Trophoblast cell (in vitro differentiated cells and primary cell): ENCODE measurements at regions not wholly inside any gene's neighbourhood (a gene's known extent, or its start where the extent isn't known, plus 50 kb on each side); places are given as distances from the start of the nearest gene placed in this dataset.
"Not testable (repeated sequence)": the region's sequence is repeated elsewhere in the genome, so short reads cannot be mapped to it uniquely, and the experiment has no call there.

Experiments
- DNase-seq, 2 donors: peaks; one replicate each; pipeline ENCODE4 v3.0.0-alpha.2; 2016
- H2AFZ ChIP-seq: 2 replicates; pipeline ENCODE4 v1.6.1; 2013; ENCODE audit warnings: low read length, moderate library complexity, mild to moderate bottlenecking; ENCODE audit not compliant: insufficient read depth, poor library complexity
- H2AK5ac ChIP-seq: 2 replicates; pipeline ENCODE4 v1.6.1; 2013; ENCODE audit warnings: mild to moderate bottlenecking, low read length
- H2BK120ac ChIP-seq: 2 replicates; pipeline ENCODE4 v1.6.1; 2013; ENCODE audit warnings: low read length, mild to moderate bottlenecking, moderate library complexity; ENCODE audit not compliant: insufficient read depth, poor library complexity
- H2BK12ac ChIP-seq: 2 replicates; pipeline ENCODE4 v1.6.1; 2013; ENCODE audit warnings: mild to moderate bottlenecking, low read length, moderate library complexity
- H2BK5ac ChIP-seq: 2 replicates; pipeline ENCODE4 v1.6.1; 2013; ENCODE audit warnings: low read length, low read depth, moderate library complexity, mild to moderate bottlenecking; ENCODE audit not compliant: poor library complexity
- H3K14ac ChIP-seq: 2 replicates; pipeline ENCODE4 v1.6.1; 2013; ENCODE audit warnings: mild to moderate bottlenecking, low read length
- H3K18ac ChIP-seq: 2 replicates; pipeline ENCODE4 v1.6.1; 2013; ENCODE audit warnings: mild to moderate bottlenecking, low read length
- H3K23ac ChIP-seq: 2 replicates; pipeline ENCODE4 v1.6.1; 2013; ENCODE audit warnings: low read length
- H3K27ac ChIP-seq: 2 replicates; pipeline ENCODE4 v1.5.1; 2013; ENCODE audit warnings: low read depth, mild to moderate bottlenecking, inconsistent platforms, low read length, moderate library complexity
- H3K27me3 ChIP-seq: 2 replicates; pipeline ENCODE4 v1.6.1; 2013; ENCODE audit warnings: inconsistent platforms, mild to moderate bottlenecking, low read length, moderate library complexity; ENCODE audit not compliant: insufficient read depth
- H3K36me3 ChIP-seq, 2 experiments: 1 replicate in 1 of 2; 2 replicates in 1 of 2; pipeline ENCODE4 v1.6.1; 2013; ENCODE audit warnings: low read length in 2 of 2, mild to moderate bottlenecking in 2 of 2, moderate library complexity in 1 of 2; ENCODE audit not compliant: insufficient read depth in 2 of 2, control insufficient read depth in 1 of 2
- H3K4ac ChIP-seq: 2 replicates; pipeline ENCODE4 v1.6.1; 2013; ENCODE audit warnings: low read depth, mild to moderate bottlenecking, low read length, moderate library complexity
- H3K4me1 ChIP-seq, 2 experiments: 1 replicate in 1 of 2; 2 replicates in 1 of 2; pipeline ENCODE4 v1.6.1; 2013; ENCODE audit warnings: low read length in 2 of 2, mild to moderate bottlenecking in 2 of 2, moderate library complexity in 1 of 2; ENCODE audit not compliant: insufficient read depth in 2 of 2, control insufficient read depth in 1 of 2
- H3K4me2 ChIP-seq: 2 replicates; pipeline ENCODE4 v1.6.1; 2013; ENCODE audit warnings: inconsistent platforms, mild to moderate bottlenecking, low read length, moderate library complexity
- H3K4me3 ChIP-seq: 2 replicates; pipeline ENCODE4 v1.5.1; 2013; ENCODE audit warnings: mild to moderate bottlenecking, low read depth, low read length, inconsistent platforms
- H3K79me1 ChIP-seq: one replicate; pipeline ENCODE4 v1.6.1; 2013; ENCODE audit warnings: low read length
- H3K79me2 ChIP-seq: 2 replicates; pipeline ENCODE4 v1.6.1; 2013; ENCODE audit warnings: low read length, mild to moderate bottlenecking; ENCODE audit not compliant: control insufficient read depth, insufficient read depth, poor library complexity
- H3K9ac ChIP-seq: 2 replicates; pipeline ENCODE4 v1.6.1; 2013; ENCODE audit warnings: mild to moderate bottlenecking, low read length
- H3K9me3 ChIP-seq: 2 replicates; pipeline ENCODE4 v1.6.1; 2013; ENCODE audit warnings: low read depth, mild to moderate bottlenecking, control low read depth, inconsistent platforms, low read length; ENCODE audit not compliant: insufficient read depth
- H4K12ac ChIP-seq: 2 replicates; pipeline ENCODE4 v1.6.1; 2013; ENCODE audit warnings: low read depth, mild to moderate bottlenecking, low read length, moderate library complexity
- H4K8ac ChIP-seq: 2 replicates; pipeline ENCODE4 v1.6.1; 2013; ENCODE audit warnings: low read depth, mild to moderate bottlenecking, low read length, moderate library complexity
- H4K91ac ChIP-seq: one replicate; pipeline ENCODE4 v1.6.1; 2013; ENCODE audit warnings: low read depth, mild to moderate bottlenecking, low read length, moderate library complexity
- WGBS: extraction: QIAGEN DNeasy Blood & Tissue Kit; methylation state at CpG from one replicate; pipeline ENCODE4 v1.1.7; 2013; ENCODE audit warnings: missing lambda C conversion rate; ENCODE audit not compliant: insufficient read length, insufficient coverage; ENCODE audit errors: extremely low coverage; 5-methylcytosine and 5-hydroxymethylcytosine counted together

- Histone ChIP-seq H3K4ac (no peak overlapping the region), H3K27ac (no peak overlapping the region), H3K4me3 (no peak overlapping the region), H2BK5ac (peak overlapping the region; percentile 34), H3K23ac (no peak overlapping the region), H3K79me1 (peaks cover 1% of the 10 kb centered on the region), H3K18ac (no peak overlapping the region), H3K9ac (no peak overlapping the region), H3K27me3 (no peaks in the 10 kb centered on the region), H3K14ac (no peak overlapping the region), H4K91ac (peak overlapping the region; percentile 4), H3K4me2 (no peak overlapping the region), H2BK120ac (no peak overlapping the region), H2AFZ (no peak overlapping the region), H3K79me2 (no peaks in the 10 kb centered on the region), H4K8ac (no peak overlapping the region), H3K4me1 (peaks cover 0 to 3% of the 10 kb centered on the region in 2 experiments), H2BK12ac (peak overlapping the region; percentile 36), H3K9me3 (no peaks in the 10 kb centered on the region), H4K12ac (no peak overlapping the region), H2AK5ac (no peak overlapping the region), H3K36me3 (peaks cover 0 to 2% of the 10 kb centered on the region in 2 experiments)
- no peak for DNase-seq
- WGBS = no CpG with 5 or more reads among the region's 2 CpGs
These were observed 261.2 kb downstream of the TRIML1 start for GRCh38 chr4:188400451-188400850.

DNA sequence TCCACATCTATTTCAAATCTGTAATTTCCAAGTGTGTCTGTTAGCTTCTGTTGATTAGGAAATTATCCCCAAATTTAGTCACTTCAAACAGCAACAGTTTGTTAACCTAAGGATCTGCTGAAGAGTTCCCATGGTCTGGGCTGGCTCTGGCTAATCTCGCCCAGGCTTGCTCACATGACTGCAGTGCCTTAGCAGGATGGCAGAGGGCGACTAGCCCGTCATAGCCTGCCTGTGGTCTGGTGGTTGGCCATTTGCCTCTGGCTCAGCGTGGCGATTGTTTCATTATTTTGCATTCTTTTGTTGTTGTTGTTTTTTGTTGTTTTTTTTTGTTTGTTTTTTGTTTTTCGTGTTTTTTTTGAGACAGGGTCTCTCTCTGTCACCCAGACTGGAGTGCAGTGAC, 264.0 kb downstream of the TRIML1 start:
- H3K4me3 ChIP-seq = no peak overlapping the region
- no peak overlapping the region for H3K27ac ChIP-seq
- no peak overlapping the region for H2BK12ac ChIP-seq
- no peak overlapping the region for H3K14ac ChIP-seq
- H2AFZ ChIP-seq = no peak overlapping the region
- no peak overlapping the region for H2BK120ac ChIP-seq
- H4K12ac ChIP-seq = no peak overlapping the region
- peaks cover 0 to 3% of the 10 kb centered on the region in 2 experiments for H3K4me1 ChIP-seq
- peaks cover 1% of the 10 kb centered on the region for H3K79me1 ChIP-seq
- H4K91ac ChIP-seq = no peak overlapping the region
- no peaks in the 10 kb centered on the region for H3K79me2 ChIP-seq
- no peak overlapping the region for H3K4ac ChIP-seq
- no peaks in the 10 kb centered on the region for H3K27me3 ChIP-seq
- H3K36me3 ChIP-seq = peaks cover 0 to 2% of the 10 kb centered on the region in 2 experiments
- H3K9me3 ChIP-seq = no peaks in the 10 kb centered on the region
- no peak overlapping the region for H4K8ac ChIP-seq
- no peak for DNase-seq
- no peak overlapping the region for H3K9ac ChIP-seq
- no peak overlapping the region for H2BK5ac ChIP-seq
- no peak overlapping the region for H2AK5ac ChIP-seq
- H3K23ac ChIP-seq = no peak overlapping the region
- H3K4me2 ChIP-seq = no peak overlapping the region
- 100% methylated on average over 1 of the region's 6 CpGs for WGBS
- no peak overlapping the region for H3K18ac ChIP-seq

GRCh38 chr4:188405071-188405835, 266.0 kb downstream of the TRIML1 start:
- H3K23ac ChIP-seq, H2BK12ac ChIP-seq, H3K4me2 ChIP-seq, H3K4me3 ChIP-seq, H4K91ac ChIP-seq, H3K4ac ChIP-seq, H2AFZ ChIP-seq, H3K9ac ChIP-seq, H3K27ac ChIP-seq, DNase-seq, H3K36me3 ChIP-seq, H2AK5ac ChIP-seq, H2BK120ac ChIP-seq, H2BK5ac ChIP-seq, H3K79me2 ChIP-seq, H3K18ac ChIP-seq, H3K4me1 ChIP-seq, H3K27me3 ChIP-seq, H3K14ac ChIP-seq, H3K9me3 ChIP-seq, H4K12ac ChIP-seq, H4K8ac ChIP-seq, H3K79me1 ChIP-seq: not testable (repeated sequence)
- WGBS = no CpG with 5 or more reads among the region's 14 CpGs

DNA sequence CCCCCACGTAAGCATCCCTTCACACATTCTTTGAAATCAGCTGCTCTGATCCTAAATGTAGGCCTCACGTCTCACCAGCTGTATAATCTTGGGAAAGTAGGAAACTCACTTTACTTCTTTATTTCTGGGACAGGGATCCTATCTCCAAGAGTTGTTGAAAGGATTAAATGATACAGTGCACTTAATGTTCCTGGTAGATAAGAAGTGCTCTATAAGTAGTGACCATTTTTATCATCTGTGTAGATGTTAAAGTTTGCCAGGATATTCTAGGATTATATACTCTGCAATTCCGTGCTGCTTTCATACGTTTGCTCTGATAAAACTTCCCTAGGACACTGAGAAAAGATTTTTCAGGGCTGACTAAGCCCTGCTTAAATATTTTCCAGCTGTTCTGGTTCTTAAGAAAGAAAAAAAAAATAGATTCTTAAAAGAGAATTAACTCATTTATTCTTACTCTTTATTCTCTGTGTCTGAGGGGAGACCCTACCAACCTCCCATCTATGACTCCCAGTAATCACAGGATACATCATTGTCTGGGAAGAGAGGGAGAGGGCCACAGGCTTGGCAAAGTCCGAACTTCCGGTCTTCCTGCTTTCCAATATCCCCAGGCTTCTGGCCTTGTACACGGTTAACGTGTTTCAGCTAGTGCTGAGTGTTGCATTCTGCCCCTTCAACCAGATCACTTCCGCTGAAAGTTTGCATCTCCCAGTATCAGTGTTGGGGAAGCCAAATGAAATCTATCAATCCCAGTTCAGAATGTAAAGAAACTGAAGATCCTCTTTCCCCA, 269.2 kb downstream of the TRIML1 start:
- Histone ChIP-seq H4K91ac (no peak overlapping the region), H3K4me1 (no peaks in the 10 kb centered on the region), H3K4ac (no peak overlapping the region), H4K8ac (no peak overlapping the region), H2BK12ac (no peak overlapping the region), H3K27ac (no peak overlapping the region), H3K79me2 (no peaks in the 10 kb centered on the region), H3K4me2 (no peak overlapping the region), H3K14ac (no peak overlapping the region), H2AK5ac (no peak overlapping the region), H2AFZ (no peak overlapping the region), H4K12ac (no peak overlapping the region), H3K9ac (no peak overlapping the region), H3K36me3 (no peaks in the 10 kb centered on the region), H2BK5ac (no peak overlapping the region), H3K18ac (no peak overlapping the region), H3K27me3 (no peaks in the 10 kb centered on the region), H2BK120ac (no peak overlapping the region), H3K79me1 (no peaks in the 10 kb centered on the region), H3K23ac (no peak overlapping the region), H3K9me3 (peaks cover 2% of the 10 kb centered on the region), H3K4me3 (no peak overlapping the region)
- no peak for DNase-seq
- no CpG with 5 or more reads among the region's 9 CpGs for WGBS
